BE2C (cell line): ENCODE measurements at regions not wholly inside any gene's neighbourhood (a gene's known extent, or its start where the extent isn't known, plus 50 kb on each side); places are given as distances from the start of the nearest gene placed in this dataset.
"Not testable (repeated sequence)": the region's sequence is repeated elsewhere in the genome, so short reads cannot be mapped to it uniquely, and the experiment has no call there.

Experiments used
- DNase-seq: peaks from one replicate; pipeline ENCODE4 v3.0.0-alpha.2; 2020
- H3K27me3 ChIP-seq: fragments of 250-450 bp; sonication (Bioruptor Pico); 2 replicates; pipeline ENCODE4 v1.5.1; 2020; ENCODE audit warnings: mild to moderate bottlenecking
- H3K36me3 ChIP-seq: fragments of 250-450 bp; sonication (Bioruptor Pico); 2 replicates; pipeline ENCODE4 v1.5.1; 2020; ENCODE audit warnings: mild to moderate bottlenecking
- H3K4me1 ChIP-seq: fragments of 250-450 bp; sonication (Bioruptor Pico); 2 replicates; pipeline ENCODE4 v1.5.1; 2020
- H3K4me3 ChIP-seq: 2 replicates; pipeline ENCODE4 v1.5.1; 2011; ENCODE audit warnings: low read depth, low read length
- H3K9me3 ChIP-seq: fragments of 250-450 bp; sonication (Bioruptor Pico); 2 replicates; pipeline ENCODE4 v1.5.1; 2020
- CTCF ChIP-seq: IDR thresholded peaks from 2 replicates; pipeline ENCODE4 v1.5.1; 2012; ENCODE audit warnings: mild to moderate bottlenecking, low read depth, low read length

- H3K4me1 ChIP-seq, result no peaks in the 10 kb centered on the region
- no peak for TF ChIP-seq CTCF
- no peak overlapping the region for H3K4me3 ChIP-seq
- DNase-seq, result no peak
- H3K36me3 ChIP-seq, result no peaks in the 10 kb centered on the region
- no peaks in the 10 kb centered on the region for H3K9me3 ChIP-seq
- no peaks in the 10 kb centered on the region for H3K27me3 ChIP-seq
These were observed 85.2 kb upstream of the HMCN1 start for GRCh38 chr1:185648858-185649589.

GRCh38 chr1:185647597-185648267, 86.5 kb upstream of the HMCN1 start:
- not testable (repeated sequence) for H3K27me3 ChIP-seq, H3K4me3 ChIP-seq, H3K9me3 ChIP-seq, DNase-seq, H3K4me1 ChIP-seq, H3K36me3 ChIP-seq

- DNase-seq, result no peak
- Histone ChIP-seq H3K9me3 (no peaks in the 10 kb centered on the region), H3K4me3 (no peak overlapping the region), H3K4me1 (no peaks in the 10 kb centered on the region), H3K27me3 (no peaks in the 10 kb centered on the region), H3K36me3 (no peaks in the 10 kb centered on the region)
- TF ChIP-seq CTCF, result no peak
These were observed 87.9 kb upstream of the HMCN1 start for GRCh38 chr1:185646202-185646683.

- Histone ChIP-seq H3K4me3 (no peak overlapping the region), H3K9me3 (no peaks in the 10 kb centered on the region), H3K4me1 (no peaks in the 10 kb centered on the region), H3K27me3 (no peaks in the 10 kb centered on the region), H3K36me3 (no peaks in the 10 kb centered on the region)
- no peak for TF ChIP-seq CTCF
- DNase-seq, result no peak
These were observed 88.5 kb upstream of the HMCN1 start for GRCh38 chr1:185645686-185646085.

GRCh38 chr1:185645162-185645640, 89.0 kb upstream of the HMCN1 start:
- H3K9me3 ChIP-seq, result no peaks in the 10 kb centered on the region
- DNase-seq, result no peak
- H3K4me3 ChIP-seq, result no peak overlapping the region
- no peaks in the 10 kb centered on the region for H3K36me3 ChIP-seq
- H3K27me3 ChIP-seq, result no peaks in the 10 kb centered on the region
- no peaks in the 10 kb centered on the region for H3K4me1 ChIP-seq
- TF ChIP-seq CTCF, result no peak

GRCh38 chr1:185644531-185644930, 89.7 kb upstream of the HMCN1 start:
- Histone ChIP-seq H3K9me3 (no peaks in the 10 kb centered on the region), H3K27me3 (no peaks in the 10 kb centered on the region), H3K4me3 (no peak overlapping the region), H3K36me3 (no peaks in the 10 kb centered on the region), H3K4me1 (no peaks in the 10 kb centered on the region)
- DNase-seq, result no peak
- TF ChIP-seq CTCF, result no peak
